ENCODE measurements at regions not wholly inside any gene's neighbourhood (a gene's known extent, or its start where the extent isn't known, plus 50 kb on each side); places are given as distances from the start of the nearest gene placed in this dataset.

DNA sequence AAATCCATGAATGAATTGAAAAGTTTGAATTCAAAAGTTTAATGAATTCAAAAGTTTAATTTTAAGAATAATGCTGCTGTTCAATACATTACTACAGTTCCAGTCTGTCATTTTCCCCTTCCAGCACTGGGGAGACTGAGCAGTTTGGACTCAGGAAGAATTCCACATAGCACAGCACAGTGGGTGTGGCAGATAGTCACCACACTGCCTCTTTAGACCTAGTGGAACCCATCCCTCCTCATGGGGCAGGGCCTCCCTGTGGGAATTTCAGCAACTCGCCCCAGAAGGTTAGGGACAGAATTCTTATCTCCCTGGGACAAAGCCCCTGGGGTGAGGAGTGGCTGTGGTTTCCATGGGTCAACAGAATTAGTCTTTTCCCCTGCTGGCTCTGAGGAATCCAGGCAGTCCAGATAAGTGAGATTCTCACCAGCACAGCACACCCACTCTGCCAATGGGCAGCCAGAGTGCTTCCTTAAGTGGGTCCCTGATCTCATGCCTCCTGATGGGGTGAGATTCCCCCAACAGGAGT, 442.0 kb upstream of the SYT4 start:
- no peak for TF ChIP-seq CTCF (IDR thresholded peaks at IDR 0.05)
- TF ChIP-seq EZH2 (IDR thresholded peaks at IDR 0.05; ENCODE audit: borderline replicate concordance, insufficient read depth, low read depth, low read length, poor library complexity, severe bottlenecking): no peak

All from B cell (primary cell).